Stimulated activated effector memory CD8-positive, alpha-beta T cell treated with anti-CD3 and anti-CD28 coated beads, Interleukin-12 subunit alpha, Interleukin-12 subunit beta, amount 100 ng/mL, for 72 hours (primary cell): ENCODE measurements at regions not wholly inside any gene's neighbourhood (a gene's known extent, or its start where the extent isn't known, plus 50 kb on each side); places are given as distances from the start of the nearest gene placed in this dataset.

Experiments
- ATAC-seq: fragments of 150-1000 bp; cut with Tn5 transposase; 2 replicates; pipeline ENCODE4 v1.10.0; 2021
- DNase-seq, 2 donors: peaks; one replicate each; pipeline ENCODE4 v3.0.0; 2021 to 2022; ENCODE audit warnings: low spot score in 2 of 2
- H3K27ac Mint-ChIP-seq: one replicate; pipeline ENCODE4 v1.8.0; 2022; ENCODE audit warnings: mild to moderate bottlenecking, mixed read lengths
- H3K36me3 Mint-ChIP-seq: one replicate; pipeline ENCODE4 v1.8.0; 2022; ENCODE audit warnings: mild to moderate bottlenecking, mixed read lengths
- H3K4me1 Mint-ChIP-seq: one replicate; pipeline ENCODE4 v1.8.0; 2022; ENCODE audit warnings: mixed read lengths
- H3K4me3 Mint-ChIP-seq: one replicate; pipeline ENCODE4 v1.8.0; 2022; ENCODE audit warnings: mild to moderate bottlenecking, mixed read lengths
- H3K9me3 Mint-ChIP-seq: one replicate; pipeline ENCODE4 v1.8.0; 2022; ENCODE audit warnings: mixed read lengths

DNA sequence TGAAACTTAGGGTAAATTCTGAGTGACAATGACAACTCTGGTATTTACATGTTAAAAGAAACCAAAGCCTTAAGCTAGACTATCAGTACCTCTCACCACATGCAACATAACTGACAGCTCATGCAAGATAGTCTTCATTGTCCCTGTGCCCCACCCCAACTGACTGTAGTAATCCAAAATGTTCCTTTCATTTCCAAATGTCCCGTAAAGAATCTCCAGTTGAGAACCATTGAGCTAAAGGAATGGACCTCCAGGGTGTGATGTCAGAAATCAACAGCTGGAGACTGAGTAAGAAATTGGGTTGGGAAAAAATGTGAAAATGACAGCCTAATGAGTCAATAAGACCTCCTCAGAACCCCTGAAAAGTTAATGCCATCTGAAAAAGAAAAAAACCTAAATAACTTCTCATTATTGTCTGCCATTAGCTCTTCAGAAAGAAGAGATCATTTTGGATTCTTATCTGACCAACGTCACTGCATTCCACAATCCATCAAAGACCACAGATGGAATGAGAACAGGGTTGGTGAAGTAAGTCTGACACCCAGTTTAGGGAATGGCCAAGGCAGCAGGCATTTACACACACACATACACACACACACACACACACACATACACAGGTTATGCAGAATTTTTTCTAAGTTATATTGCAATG is 51.7 kb upstream of the ACVR2A start:
- H3K36me3 Mint-ChIP-seq = no peaks in the 10 kb centered on the region
- H3K4me1 Mint-ChIP-seq = peaks cover 10% of the 10 kb centered on the region
- no peak overlapping the region for H3K4me3 Mint-ChIP-seq
- no peaks in the 10 kb centered on the region for H3K9me3 Mint-ChIP-seq
- ATAC-seq = no peak
- H3K27ac Mint-ChIP-seq = no peak overlapping the region
- DNase-seq = no peak

DNA sequence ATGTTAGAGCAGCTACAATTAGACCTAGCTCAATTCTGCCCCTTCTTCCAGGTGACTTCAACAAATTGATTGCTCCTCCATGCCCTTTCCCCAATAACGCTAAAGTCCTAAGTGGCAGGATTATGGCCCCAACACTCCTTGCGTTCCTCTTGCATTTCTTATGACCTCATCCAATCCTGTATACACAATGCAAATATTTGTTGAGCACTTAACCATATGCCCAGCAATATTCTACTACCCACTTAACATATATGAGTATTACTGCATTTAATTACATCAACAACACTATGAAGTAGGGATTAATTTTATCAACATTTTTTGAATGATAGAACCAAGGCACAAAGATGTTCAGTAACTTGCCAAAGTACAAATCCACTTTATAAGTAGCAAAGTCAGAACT is 54.2 kb upstream of the ACVR2A start:
- ATAC-seq = no peak
- H3K27ac Mint-ChIP-seq = no peak overlapping the region
- H3K4me1 Mint-ChIP-seq = no peaks in the 10 kb centered on the region
- H3K4me3 Mint-ChIP-seq = no peak overlapping the region
- no peaks in the 10 kb centered on the region for H3K9me3 Mint-ChIP-seq
- no peaks in the 10 kb centered on the region for H3K36me3 Mint-ChIP-seq
- DNase-seq = no peak

DNA sequence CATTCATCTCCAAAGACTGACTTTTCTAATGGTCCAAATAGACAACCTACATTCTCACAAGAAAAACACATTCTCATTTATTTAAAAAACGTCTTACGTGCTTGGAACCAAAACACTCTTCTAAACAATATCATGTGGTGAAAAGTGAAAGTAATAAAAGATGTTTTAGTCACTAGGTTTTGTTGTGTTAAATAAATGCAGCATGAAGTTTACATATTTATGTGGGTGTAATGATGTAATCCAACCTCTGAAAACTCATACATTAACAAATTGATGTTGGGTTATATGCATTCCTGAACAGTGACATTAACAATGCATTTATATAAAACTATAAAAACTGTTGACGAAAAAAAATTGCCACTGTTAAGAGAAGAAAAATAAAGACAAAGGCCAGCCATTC is 55.1 kb upstream of the ACVR2A start:
- no peaks in the 10 kb centered on the region for H3K36me3 Mint-ChIP-seq
- no peak for ATAC-seq
- H3K4me1 Mint-ChIP-seq = no peaks in the 10 kb centered on the region
- no peak overlapping the region for H3K27ac Mint-ChIP-seq
- no peak overlapping the region for H3K4me3 Mint-ChIP-seq
- H3K9me3 Mint-ChIP-seq = no peaks in the 10 kb centered on the region
- no peak for DNase-seq

DNA sequence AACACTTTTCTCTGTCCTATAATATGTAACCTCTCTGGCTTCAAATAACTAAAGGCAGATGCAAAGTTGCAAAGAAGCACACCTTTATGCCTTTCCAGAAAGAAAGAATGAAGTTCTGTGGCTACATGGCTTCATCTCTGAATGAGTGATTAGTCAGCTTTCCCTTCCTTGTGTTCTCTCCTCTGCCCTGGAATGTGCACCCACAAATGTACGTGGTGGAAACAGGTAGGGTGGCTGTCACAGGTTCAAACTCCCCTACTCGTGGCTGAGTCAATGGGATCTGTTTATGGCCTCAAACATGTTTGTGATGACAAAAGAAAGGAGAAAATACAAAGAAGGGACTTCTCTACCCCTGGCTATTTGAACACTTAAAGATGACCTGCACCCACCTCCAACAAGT is 55.5 kb upstream of the ACVR2A start:
- DNase-seq = no peak
- no peak overlapping the region for H3K27ac Mint-ChIP-seq
- no peaks in the 10 kb centered on the region for H3K36me3 Mint-ChIP-seq
- H3K4me3 Mint-ChIP-seq = no peak overlapping the region
- no peaks in the 10 kb centered on the region for H3K4me1 Mint-ChIP-seq
- no peak for ATAC-seq
- H3K9me3 Mint-ChIP-seq = no peaks in the 10 kb centered on the region

DNA sequence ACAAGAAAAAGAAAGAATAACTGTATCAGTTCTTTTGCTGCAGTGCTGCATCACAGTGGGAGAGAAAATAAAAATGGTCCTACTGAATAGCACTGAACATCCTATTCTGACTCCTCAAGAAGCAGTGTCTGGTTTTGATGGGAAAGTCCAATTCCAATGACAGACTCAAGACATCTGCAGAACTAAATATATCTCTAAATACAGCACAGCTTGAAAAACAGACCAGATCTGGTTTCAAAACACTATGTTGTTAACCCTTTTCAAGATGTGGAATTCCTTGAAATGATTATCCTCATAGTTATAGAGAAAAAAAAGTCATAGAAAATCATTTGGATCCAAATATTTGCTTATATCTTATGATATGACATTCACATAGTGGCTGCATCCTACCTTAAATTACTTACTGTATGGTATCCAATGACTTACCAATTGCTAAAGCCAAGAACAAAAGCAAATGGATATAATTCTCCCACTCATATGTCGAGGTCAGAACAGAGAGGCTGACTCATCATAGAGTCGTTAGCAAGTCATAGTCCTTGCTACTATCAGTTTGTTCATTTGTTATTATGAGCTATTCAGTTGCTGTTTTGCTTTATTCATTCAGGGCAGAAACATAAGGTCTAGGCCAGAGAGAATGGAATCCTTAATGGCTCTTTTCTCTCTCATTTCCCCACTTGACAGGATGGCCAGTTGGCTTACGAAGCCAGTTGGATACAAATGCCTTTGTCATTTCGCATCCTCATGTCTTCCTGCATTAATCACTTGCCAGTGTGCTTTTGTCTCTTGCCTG is 62.5 kb upstream of the ACVR2A start:
- ATAC-seq (peak; percentile 52), DNase-seq (no peak)
- no peak overlapping the region for H3K27ac Mint-ChIP-seq
- H3K4me3 Mint-ChIP-seq = no peak overlapping the region
- H3K4me1 Mint-ChIP-seq = no peaks in the 10 kb centered on the region
- no peaks in the 10 kb centered on the region for H3K36me3 Mint-ChIP-seq
- no peaks in the 10 kb centered on the region for H3K9me3 Mint-ChIP-seq

DNA sequence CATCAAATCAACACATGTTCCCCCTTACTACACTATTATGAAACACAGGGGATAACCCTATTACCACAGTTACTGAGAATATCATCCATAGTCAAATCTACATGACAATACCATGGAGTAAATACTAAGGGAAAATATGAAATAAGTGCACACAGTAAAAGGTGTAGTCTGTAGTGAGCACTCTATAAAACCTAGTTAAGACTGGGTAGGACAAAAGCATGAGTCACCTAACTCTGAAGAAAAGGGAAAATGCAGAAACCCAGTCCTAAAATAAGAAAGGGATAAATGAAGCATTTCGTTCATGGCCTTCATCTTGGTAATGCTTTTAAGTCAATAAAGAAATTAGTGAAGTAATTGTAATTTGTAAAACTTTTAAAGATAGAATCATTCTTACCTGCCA is 65.4 kb upstream of the ACVR2A start:
- DNase-seq = no peak
- Mint-ChIP-seq H3K27ac (no peak overlapping the region), H3K36me3 (no peaks in the 10 kb centered on the region), H3K4me1 (no peaks in the 10 kb centered on the region), H3K9me3 (no peaks in the 10 kb centered on the region), H3K4me3 (no peak overlapping the region)
- ATAC-seq = no peak

DNA sequence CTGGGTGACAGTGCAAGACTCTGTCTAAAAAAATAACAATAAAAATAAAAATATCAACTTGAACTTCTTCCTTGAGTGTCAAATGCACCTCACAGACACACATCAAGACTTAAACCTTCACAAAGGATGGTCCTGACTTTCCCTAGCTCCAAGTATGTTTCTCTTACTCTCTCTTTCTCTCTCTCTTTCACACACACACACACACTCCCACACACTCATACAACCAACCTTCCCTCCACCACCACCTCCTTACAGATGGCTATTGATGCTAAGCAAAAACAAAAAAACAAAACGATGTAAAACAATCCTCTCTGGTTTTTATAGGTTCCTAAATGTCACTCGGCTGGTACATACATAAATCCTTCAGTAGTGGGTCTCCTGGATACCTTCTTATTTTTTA is 67.4 kb upstream of the ACVR2A start:
- H3K9me3 Mint-ChIP-seq = no peaks in the 10 kb centered on the region
- no peak for ATAC-seq

DNA sequence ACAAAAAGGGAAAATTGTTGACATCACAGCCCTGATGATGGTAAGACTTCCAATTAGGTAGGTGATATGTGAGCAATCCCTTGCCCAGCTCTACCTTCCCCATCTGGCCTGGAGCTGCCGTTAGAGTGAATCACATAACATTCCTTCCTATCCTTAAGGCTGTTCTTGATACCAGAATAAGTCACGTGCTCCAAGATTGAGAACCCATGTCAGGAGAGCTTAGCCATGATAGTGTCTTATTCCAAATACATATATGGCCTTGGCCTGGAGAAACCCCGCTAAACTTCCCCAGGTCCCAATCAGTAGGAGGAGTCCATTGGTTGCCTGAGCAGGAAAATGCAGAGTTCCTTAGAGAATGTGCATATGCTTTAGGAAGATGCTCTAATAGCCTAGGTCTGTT is 70.0 kb upstream of the ACVR2A start:
- H3K4me3 Mint-ChIP-seq = no peak overlapping the region
- no peaks in the 10 kb centered on the region for H3K36me3 Mint-ChIP-seq
- H3K9me3 Mint-ChIP-seq = no peaks in the 10 kb centered on the region

More for the DNA sequence above, 67.4 kb upstream of the ACVR2A start:
- Mint-ChIP-seq H3K4me1 (no peaks in the 10 kb centered on the region), H3K27ac (no peak overlapping the region), H3K36me3 (no peaks in the 10 kb centered on the region), H3K4me3 (no peak overlapping the region)
- DNase-seq = no peak

DNA sequence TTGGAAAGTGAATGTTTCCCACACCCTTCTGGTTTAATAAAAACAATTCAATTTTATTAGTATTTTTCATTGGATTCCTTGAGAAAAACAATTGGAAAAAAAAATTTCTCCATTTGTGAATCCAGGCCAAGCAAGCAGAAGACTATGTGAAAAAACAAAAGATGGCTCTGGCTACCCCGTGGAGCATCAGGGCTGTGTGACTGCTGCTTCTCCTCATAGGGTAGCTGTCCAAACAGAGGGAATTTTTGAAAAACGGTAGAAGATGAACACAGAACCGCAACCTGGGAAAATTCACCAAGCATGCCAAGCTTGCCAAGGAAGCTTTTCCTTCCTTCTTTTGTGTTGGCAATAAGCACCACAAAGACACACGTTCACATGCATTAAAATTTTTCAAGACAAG is 71.3 kb upstream of the ACVR2A start:
- Mint-ChIP-seq H3K4me3 (no peak overlapping the region), H3K9me3 (no peaks in the 10 kb centered on the region), H3K27ac (no peak overlapping the region), H3K4me1 (no peaks in the 10 kb centered on the region), H3K36me3 (no peaks in the 10 kb centered on the region)
- no peak for ATAC-seq
- DNase-seq = no peak

More for the DNA sequence above, 70.0 kb upstream of the ACVR2A start:
- Mint-ChIP-seq H3K4me1 (no peaks in the 10 kb centered on the region), H3K27ac (no peak overlapping the region)
- no peak for ATAC-seq
- DNase-seq = no peak

DNA sequence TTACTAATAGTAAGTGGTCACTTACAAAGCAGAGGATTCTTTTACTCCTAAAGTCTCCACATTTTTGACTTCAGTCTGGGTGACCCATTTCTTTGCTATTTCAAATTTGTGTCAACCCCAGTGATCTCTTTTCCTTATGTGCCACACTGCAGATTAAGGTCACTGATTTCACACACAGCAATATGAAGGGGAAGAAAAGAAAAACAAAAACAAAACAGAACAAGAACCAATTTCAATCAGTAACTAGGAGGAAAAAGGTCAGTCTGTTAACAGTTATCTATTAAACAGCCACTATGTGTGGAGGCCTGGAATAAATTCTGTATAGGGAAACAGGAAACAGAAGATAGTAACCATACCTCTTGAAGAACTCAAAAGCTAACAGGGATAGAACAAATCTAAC is 72.0 kb upstream of the ACVR2A start:
- H3K36me3 Mint-ChIP-seq = no peaks in the 10 kb centered on the region
- no peak for ATAC-seq
- H3K9me3 Mint-ChIP-seq = no peaks in the 10 kb centered on the region
- no peak overlapping the region for H3K4me3 Mint-ChIP-seq
- H3K27ac Mint-ChIP-seq = no peak overlapping the region
- DNase-seq = no peak
- no peaks in the 10 kb centered on the region for H3K4me1 Mint-ChIP-seq

DNA sequence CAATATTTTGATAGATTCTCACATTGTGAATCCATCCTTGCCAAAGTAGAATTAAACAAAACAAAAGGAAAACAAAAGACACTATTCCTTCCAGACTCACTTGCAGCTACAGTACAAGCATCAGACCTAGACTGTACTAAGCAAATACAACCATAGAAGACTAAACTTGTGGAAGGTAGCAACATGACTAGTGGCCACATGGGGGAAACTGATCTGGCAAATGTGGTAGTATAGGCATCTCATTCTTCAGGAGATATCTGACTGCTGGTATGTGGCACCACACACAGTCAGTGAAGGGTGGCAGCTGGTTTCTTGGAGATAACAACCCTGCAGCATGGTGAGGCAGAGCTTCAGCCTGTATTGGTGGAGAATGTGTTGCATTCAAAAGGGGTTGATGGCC is 81.0 kb upstream of the ACVR2A start:
- ATAC-seq = no peak

DNA sequence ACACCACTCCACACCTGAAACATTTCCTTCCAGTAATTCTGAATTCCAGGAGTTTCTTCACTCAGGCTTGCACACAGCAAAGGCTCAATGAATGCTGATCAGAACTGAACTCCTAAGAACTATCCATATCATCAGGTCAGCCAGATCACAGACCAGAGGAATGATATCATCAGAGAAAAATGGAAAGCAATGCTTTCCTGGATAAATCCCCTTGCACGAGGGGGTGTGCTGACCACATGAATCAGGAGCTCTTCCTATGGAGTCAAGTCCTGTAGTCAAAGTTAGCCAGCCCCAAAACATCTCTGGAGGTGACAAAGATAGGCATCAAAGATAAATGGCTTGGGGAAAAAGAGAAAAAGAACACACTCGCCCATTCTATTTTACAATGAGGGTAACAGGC is 83.8 kb upstream of the ACVR2A start:
- no peaks in the 10 kb centered on the region for H3K4me1 Mint-ChIP-seq
- no peak overlapping the region for H3K27ac Mint-ChIP-seq
- ATAC-seq = no peak
- no peak for DNase-seq
- no peak overlapping the region for H3K4me3 Mint-ChIP-seq
- no peaks in the 10 kb centered on the region for H3K36me3 Mint-ChIP-seq
- no peaks in the 10 kb centered on the region for H3K9me3 Mint-ChIP-seq

More for the DNA sequence above, 81.0 kb upstream of the ACVR2A start:
- Mint-ChIP-seq H3K4me3 (no peak overlapping the region), H3K36me3 (no peaks in the 10 kb centered on the region), H3K9me3 (peaks cover 7% of the 10 kb centered on the region), H3K4me1 (no peaks in the 10 kb centered on the region), H3K27ac (no peak overlapping the region)
- DNase-seq = no peak

DNA sequence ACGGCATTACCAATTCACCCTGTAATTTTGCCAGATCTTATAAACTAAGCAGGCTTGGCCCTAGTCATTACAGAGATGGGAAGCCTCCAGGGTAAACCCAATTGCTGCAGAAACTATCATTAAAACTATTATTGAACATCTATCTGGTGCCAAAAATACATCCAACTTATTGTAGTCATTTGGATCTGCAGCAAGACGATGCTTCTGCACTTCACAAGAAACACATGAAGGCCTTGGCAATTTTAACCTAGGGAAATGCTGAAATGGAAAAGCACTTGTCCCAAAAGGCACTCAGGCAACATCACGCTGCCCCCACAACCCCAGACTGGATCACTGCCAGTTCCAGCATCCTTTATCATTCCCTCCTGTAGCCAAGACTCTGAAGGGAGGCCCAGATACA is 85.3 kb upstream of the ACVR2A start:
- H3K27ac Mint-ChIP-seq = no peak overlapping the region
- DNase-seq = no peak
- no peaks in the 10 kb centered on the region for H3K9me3 Mint-ChIP-seq
- ATAC-seq = no peak
- no peak overlapping the region for H3K4me3 Mint-ChIP-seq
- H3K36me3 Mint-ChIP-seq = no peaks in the 10 kb centered on the region
- H3K4me1 Mint-ChIP-seq = no peaks in the 10 kb centered on the region

DNA sequence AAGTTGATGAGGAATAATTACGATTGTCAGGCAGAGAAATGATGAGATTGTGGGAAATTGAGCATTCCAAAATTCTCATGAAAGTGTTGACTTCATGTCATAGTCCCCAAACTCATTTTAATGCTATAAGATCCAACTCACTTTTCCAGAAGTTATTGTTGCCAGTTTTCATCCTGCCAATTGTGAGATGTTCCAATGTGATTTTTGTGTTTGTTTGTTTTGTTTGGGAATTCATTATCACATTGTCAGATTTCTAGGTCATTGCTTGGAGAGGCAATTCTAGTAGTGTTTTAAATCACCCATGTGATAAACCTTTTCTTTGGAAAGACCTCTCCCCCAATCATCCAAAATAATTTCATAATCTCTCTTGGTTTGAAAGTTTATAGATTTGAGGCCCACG is 86.0 kb upstream of the ACVR2A start:
- no peak overlapping the region for H3K27ac Mint-ChIP-seq
- H3K36me3 Mint-ChIP-seq = no peaks in the 10 kb centered on the region
- no peaks in the 10 kb centered on the region for H3K4me1 Mint-ChIP-seq
- ATAC-seq = no peak
- no peak overlapping the region for H3K4me3 Mint-ChIP-seq
- no peak for DNase-seq
- no peaks in the 10 kb centered on the region for H3K9me3 Mint-ChIP-seq

DNA sequence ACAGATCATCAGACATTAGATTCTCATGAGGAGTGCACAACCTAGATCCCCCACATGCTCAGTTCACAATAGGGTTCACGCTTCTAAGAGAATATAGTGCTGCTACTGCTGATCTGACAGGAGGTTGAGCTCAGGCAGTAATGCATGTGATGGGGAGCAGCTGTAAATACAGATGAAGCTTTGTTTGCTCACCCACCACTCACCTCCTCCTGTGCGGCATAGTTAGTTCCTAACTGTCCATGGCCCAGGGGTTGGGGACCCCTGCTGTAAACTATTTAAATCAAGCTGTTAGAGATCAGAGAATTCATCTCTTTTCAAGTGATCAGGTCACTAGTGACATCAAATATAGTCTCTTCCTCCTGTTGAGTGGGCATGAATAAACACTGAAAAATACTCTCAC is 88.8 kb upstream of the ACVR2A start:
- Mint-ChIP-seq H3K9me3 (no peaks in the 10 kb centered on the region), H3K4me1 (no peaks in the 10 kb centered on the region), H3K4me3 (no peak overlapping the region), H3K27ac (no peak overlapping the region), H3K36me3 (no peaks in the 10 kb centered on the region)
- DNase-seq (no peak), ATAC-seq (no peak)

DNA sequence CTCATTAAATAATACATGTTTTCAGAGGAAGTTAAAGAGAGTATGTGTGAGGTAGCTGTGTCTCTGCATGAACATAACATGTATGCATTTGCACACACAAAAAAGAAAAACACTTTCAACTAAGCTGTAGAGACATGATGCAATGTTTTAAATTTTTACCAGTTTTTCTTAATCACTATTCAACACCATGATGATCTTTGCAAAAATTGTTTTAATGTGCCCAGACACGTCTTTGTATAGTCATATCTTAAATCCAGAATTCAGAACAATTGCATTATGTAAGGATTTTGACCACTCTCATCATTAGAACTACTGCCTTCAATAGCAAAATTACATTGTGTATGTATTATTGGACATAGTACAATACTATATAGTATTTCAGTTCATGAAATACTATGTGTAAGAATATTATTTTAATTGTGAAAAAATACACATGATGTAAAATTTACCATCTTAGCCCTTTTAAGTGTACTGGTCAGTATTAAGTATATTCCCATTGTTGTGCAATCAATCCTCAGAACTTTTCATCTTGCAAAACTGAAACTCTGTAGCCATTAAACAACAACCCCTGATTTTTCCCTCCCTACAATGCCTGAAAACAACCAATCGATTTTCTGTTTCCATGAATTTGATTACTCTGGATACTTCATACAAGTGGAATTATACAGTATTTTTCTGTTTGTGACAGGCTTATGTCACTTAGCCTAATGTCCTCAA is 104.5 kb upstream of the ACVR2A start:
- H3K9me3 Mint-ChIP-seq = no peaks in the 10 kb centered on the region
- H3K4me3 Mint-ChIP-seq = no peak overlapping the region
- no peak overlapping the region for H3K27ac Mint-ChIP-seq
- H3K4me1 Mint-ChIP-seq = no peaks in the 10 kb centered on the region
- no peak for ATAC-seq
- no peaks in the 10 kb centered on the region for H3K36me3 Mint-ChIP-seq
- DNase-seq = no peak
